PFSK-1 (cell line): ENCODE measurements at regions not wholly inside any gene's neighbourhood (a gene's known extent, or its start where the extent isn't known, plus 50 kb on each side); places are given as distances from the start of the nearest gene placed in this dataset.

Source experiments
- FOXP2 ChIP-seq: optimal IDR thresholded peaks from 2 replicates; pipeline ENCODE3; 2011; ENCODE audit warnings: borderline replicate concordance, control low read depth, inconsistent platforms; ENCODE audit not compliant: insufficient read depth; ENCODE audit errors: extremely low read length, extremely low read depth
- POLR2AphosphoS5 ChIP-seq: IDR thresholded peaks from 2 replicates; pipeline ENCODE4 v1.6.1; 2012; ENCODE audit warnings: low read depth, mild to moderate bottlenecking, control low read depth, low read length, moderate library complexity
- SIN3A ChIP-seq: IDR thresholded peaks from 2 replicates; pipeline ENCODE4 v1.6.1; 2012; ENCODE audit warnings: mild to moderate bottlenecking, low read length, moderate library complexity, borderline replicate concordance; ENCODE audit not compliant: insufficient read depth
- TAF1 ChIP-seq: IDR thresholded peaks from 2 replicates; pipeline ENCODE4 v1.6.1; 2012; ENCODE audit warnings: low read length, control low read depth, borderline replicate concordance; ENCODE audit not compliant: insufficient read depth
- TF ChIP-seq, protein P1 (sequence below), 2 experiments: IDR thresholded peaks; 2 replicates each; pipeline versions ENCODE4 v1.6.1 to v1.8.0; 2011 to 2012; ENCODE audit warnings: low read depth in 2 of 2, low read length in 2 of 2, control low read depth in 1 of 2, inconsistent platforms in 1 of 2, mild to moderate bottlenecking in 1 of 2, moderate library complexity in 1 of 2; ENCODE audit not compliant: insufficient read depth in 1 of 2

DNA sequence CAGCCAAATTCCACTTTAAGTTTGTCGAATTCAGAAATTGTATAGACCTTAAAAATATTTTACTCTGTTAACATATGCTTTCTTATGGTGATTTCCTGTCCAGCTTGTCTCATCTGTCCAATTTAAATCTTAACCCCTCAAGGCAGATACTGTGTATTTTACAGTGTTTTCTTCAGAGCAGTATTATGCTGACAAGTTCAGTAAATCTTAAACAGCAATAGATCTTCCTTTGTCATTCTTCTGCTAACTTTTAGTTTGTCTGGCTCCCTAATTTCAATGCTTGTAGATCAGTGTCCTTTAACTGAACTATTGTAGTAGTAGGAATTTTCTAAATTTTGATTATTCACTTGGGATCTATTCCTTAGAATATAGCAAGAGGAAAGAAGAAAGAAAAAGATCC, 52.8 kb upstream of the MEIS1 start:
- TF ChIP-seq POLR2AphosphoS5, result no peak
- no peak for TF ChIP-seq FOXP2
- no peak for TF ChIP-seq SIN3A
- TF ChIP-seq, protein P1, sequence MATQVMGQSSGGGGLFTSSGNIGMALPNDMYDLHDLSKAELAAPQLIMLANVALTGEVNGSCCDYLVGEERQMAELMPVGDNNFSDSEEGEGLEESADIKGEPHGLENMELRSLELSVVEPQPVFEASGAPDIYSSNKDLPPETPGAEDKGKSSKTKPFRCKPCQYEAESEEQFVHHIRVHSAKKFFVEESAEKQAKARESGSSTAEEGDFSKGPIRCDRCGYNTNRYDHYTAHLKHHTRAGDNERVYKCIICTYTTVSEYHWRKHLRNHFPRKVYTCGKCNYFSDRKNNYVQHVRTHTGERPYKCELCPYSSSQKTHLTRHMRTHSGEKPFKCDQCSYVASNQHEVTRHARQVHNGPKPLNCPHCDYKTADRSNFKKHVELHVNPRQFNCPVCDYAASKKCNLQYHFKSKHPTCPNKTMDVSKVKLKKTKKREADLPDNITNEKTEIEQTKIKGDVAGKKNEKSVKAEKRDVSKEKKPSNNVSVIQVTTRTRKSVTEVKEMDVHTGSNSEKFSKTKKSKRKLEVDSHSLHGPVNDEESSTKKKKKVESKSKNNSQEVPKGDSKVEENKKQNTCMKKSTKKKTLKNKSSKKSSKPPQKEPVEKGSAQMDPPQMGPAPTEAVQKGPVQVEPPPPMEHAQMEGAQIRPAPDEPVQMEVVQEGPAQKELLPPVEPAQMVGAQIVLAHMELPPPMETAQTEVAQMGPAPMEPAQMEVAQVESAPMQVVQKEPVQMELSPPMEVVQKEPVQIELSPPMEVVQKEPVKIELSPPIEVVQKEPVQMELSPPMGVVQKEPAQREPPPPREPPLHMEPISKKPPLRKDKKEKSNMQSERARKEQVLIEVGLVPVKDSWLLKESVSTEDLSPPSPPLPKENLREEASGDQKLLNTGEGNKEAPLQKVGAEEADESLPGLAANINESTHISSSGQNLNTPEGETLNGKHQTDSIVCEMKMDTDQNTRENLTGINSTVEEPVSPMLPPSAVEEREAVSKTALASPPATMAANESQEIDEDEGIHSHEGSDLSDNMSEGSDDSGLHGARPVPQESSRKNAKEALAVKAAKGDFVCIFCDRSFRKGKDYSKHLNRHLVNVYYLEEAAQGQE (IDR thresholded peaks at IDR 0.05; ENCODE audit: insufficient read depth in 1 of 2, low read depth in 2 of 2, low read length in 2 of 2), result no peak
- no peak for TF ChIP-seq TAF1

DNA sequence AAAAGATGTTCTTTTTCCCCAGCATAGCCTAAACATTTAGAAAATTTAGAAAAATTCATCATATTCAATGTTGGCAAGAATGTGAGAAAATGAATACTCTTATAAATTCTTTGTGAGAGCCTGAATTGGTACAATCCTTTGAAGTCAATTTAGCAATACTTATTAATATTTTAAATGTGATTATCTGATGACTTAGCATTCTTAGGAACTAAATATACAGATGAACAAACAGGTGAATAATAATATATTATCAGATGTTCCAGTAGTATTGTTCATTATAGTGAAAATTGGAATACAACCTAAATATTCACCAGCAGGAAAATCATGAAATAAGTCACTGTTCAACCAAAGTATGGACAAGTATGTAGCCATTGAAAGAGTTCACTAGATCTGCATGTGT, 55.5 kb upstream of the MEIS1 start:
- TF ChIP-seq, protein P1 (IDR thresholded peaks at IDR 0.05; ENCODE audit: insufficient read depth in 1 of 2, low read depth in 2 of 2, low read length in 2 of 2), result no peak
- no peak for TF ChIP-seq TAF1
- TF ChIP-seq POLR2AphosphoS5, result no peak
- TF ChIP-seq FOXP2, result no peak
- TF ChIP-seq SIN3A, result no peak

DNA sequence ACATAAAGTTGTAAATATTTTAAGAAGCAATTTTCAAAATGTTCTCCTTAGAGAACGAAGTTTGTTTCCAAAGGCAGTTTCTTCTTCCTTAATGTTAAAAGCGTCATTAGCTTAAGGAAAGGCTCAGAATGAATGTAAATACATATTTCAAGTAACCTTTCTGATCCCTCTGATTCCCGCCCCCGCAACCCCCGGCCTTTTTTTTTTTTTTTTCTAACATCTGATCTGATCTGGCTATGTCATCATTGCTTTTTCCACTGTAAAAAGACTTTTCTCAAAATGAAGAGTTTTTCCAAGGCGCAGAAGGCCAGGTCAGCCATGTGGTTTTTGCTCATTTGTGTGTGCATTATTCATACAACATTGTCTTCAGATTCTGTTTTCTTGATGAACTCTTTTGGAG, 57.1 kb upstream of the MEIS1 start:
- no peak for TF ChIP-seq POLR2AphosphoS5
- TF ChIP-seq FOXP2, result no peak
- no peak for TF ChIP-seq SIN3A
- TF ChIP-seq, protein P1 (IDR thresholded peaks at IDR 0.05; ENCODE audit: insufficient read depth in 1 of 2, low read depth in 2 of 2, low read length in 2 of 2), result no peak
- TF ChIP-seq TAF1, result no peak

- TF ChIP-seq SIN3A (no peak), FOXP2 (no peak), POLR2AphosphoS5 (no peak), TAF1 (no peak)
- TF ChIP-seq, protein P1 (IDR thresholded peaks at IDR 0.05; ENCODE audit: insufficient read depth in 1 of 2, low read depth in 2 of 2, low read length in 2 of 2), result no peak
Observed at GRCh38 chr2:66370824-66371223, 64.1 kb upstream of the MEIS1 start.

- TF ChIP-seq, protein P1 (IDR thresholded peaks at IDR 0.05; ENCODE audit: insufficient read depth in 1 of 2, low read depth in 2 of 2, low read length in 2 of 2), result no peak
- TF ChIP-seq TAF1 (no peak), SIN3A (no peak), POLR2AphosphoS5 (no peak), FOXP2 (no peak)
Observed at GRCh38 chr2:66366619-66367018, 68.3 kb upstream of the MEIS1 start.
